NT2/D1 (cell line): ENCODE measurements at regions not wholly inside any gene's neighbourhood (a gene's known extent, or its start where the extent isn't known, plus 50 kb on each side); places are given as distances from the start of the nearest gene placed in this dataset.
"Not testable (repeated sequence)": the region's sequence is repeated elsewhere in the genome, so short reads cannot be mapped to it uniquely, and the experiment has no call there.

Experiments
- SUZ12 ChIP-seq: IDR thresholded peaks from 2 replicates; pipeline ENCODE4 v1.6.1; 2011; ENCODE audit not compliant: insufficient read length, insufficient read depth; ENCODE audit errors: extremely low read depth
- YY1 ChIP-seq: IDR thresholded peaks from 2 replicates; pipeline ENCODE4 v1.6.1; 2011; ENCODE audit not compliant: insufficient read length, insufficient read depth
- ZNF274 ChIP-seq: IDR thresholded peaks from 2 replicates; pipeline ENCODE4 v1.6.1; 2011; ENCODE audit warnings: mild to moderate bottlenecking, low read depth, low read length

DNA sequence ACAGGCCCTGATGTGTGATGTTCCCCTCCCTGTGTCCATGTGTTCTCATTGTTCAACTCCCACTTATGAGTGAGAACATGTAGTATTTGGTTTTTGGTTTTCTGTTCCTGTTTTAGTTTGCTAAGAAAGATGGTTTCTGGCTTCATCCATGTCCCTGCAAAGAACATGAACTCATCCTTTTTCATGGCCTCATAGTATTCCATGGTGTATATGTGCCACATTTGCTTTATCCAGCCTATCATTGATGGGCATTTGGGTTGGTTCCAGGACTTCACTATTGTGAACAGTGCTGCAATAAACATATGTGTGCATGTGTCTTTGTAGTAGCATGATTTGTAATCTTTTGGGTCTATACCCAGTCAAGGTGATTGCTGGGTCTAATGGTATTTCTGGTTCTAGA is 211.0 kb downstream of the RRAGB start:
- not testable (repeated sequence) for TF ChIP-seq SUZ12, ZNF274, YY1
